NCI-H446 (cell line): ENCODE measurements at regions not wholly inside any gene's neighbourhood (a gene's known extent, or its start where the extent isn't known, plus 50 kb on each side); places are given as distances from the start of the nearest gene placed in this dataset.

Experiments used
- DNase-seq, 2 experiments: peaks; one replicate each; lab custom pipeline; 2025; lab: John Stamatoyannopoulos, UW

DNA sequence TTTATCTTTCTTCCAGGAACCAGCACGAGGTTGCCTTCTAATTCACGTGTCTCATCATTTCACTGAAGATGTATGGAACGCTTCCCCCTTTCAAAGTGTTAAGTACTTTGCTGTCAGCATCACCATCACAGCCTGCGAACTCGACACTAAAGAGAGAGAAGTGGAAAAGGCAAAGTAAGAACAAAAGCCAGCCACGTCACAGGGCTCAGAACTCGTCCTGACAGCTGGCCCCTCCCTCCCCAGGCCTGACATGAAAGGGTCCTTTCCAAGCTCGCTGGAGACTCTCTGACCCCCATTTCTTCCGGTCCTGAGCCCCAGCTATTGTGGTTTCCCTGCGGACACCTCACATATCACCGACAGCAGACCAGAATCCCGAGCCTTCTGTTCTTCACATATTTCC is 177.8 kb upstream of the NTM start:
- DNase-seq: no peak

DNA sequence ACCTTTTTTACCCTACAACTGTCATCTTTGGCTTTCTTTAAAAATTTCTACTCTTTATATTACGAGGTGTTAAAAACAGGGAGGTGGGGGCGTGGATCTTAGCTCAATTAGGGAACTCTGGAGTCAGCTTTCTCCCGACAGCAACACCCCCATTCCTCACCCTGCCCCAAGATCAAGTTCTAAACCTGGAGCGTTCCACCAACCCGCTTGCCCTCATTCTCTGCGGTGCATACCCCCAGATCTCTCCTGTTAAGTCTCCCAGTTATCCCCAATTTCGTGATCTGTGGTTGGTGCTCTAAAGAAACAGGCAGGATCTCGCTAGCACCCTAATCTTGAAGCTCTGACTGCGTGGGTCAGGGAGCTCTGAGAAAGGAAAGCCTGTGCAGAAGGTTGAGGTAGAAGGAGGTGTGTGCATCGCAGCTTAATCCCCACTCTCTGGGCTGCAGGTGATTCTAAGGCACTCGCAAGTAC is 177.3 kb upstream of the NTM start:
- no peak for DNase-seq

DNA sequence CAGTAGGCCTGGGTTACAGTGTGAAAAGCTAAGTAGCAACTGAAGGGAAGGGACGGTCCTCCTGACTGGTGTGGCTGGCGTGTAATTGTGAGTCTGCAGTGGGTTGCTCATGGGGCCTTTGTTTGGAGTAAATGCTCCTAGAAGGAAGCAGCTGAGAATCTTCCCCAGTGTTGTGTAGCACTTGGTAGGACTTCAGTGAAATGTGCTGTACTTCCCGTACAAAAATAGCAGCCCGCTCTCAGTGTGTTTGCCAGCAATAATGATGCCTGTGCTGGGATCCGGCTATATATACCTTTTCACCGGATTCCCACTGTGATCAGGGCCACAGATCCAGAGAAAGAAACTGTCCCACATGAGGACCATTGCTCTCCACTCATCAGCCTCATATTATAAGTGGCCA is 175.7 kb upstream of the NTM start:
- DNase-seq: no peak

DNA sequence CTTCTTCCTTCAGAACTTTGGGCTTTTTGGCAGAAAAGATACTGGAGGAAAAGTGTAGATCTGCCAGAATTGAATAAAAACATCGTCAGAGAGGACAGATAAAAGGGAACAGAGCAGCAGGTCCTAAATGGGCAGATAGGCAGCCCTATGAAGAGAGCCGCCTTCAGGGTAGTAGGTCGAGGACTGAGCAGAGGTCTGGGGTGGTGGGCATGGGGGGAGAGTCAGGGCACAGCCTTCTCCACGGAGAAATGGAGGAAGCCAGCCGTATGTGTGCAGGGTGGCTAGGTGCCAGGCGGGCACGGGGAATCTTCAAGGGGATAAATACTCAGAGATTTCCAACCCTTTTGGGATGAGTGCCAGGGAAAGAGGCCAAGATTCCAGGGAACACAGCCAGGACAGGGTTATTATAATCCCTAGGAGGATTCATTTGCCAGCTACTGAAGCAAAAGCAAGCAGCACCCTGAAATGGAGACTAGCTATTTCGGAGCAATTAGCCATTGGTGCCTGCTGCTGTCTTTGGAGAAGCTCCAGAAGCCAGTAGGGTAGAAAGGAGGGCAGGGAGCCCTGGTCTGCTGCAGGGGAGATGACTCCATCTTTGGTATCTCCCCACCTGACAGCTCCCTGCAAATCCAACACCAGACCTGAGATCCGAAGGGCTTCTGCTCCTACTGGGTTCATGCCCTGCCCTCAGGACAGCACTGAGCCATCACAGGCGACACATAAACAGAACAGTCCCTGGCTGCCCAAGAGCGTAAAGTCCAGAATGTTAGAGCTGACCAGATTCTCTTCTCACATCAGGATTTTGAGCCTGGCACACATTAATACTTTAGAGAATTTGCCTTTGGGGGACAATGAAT is 174.5 kb upstream of the NTM start:
- peak; percentile 84 to 96 for DNase-seq

DNA sequence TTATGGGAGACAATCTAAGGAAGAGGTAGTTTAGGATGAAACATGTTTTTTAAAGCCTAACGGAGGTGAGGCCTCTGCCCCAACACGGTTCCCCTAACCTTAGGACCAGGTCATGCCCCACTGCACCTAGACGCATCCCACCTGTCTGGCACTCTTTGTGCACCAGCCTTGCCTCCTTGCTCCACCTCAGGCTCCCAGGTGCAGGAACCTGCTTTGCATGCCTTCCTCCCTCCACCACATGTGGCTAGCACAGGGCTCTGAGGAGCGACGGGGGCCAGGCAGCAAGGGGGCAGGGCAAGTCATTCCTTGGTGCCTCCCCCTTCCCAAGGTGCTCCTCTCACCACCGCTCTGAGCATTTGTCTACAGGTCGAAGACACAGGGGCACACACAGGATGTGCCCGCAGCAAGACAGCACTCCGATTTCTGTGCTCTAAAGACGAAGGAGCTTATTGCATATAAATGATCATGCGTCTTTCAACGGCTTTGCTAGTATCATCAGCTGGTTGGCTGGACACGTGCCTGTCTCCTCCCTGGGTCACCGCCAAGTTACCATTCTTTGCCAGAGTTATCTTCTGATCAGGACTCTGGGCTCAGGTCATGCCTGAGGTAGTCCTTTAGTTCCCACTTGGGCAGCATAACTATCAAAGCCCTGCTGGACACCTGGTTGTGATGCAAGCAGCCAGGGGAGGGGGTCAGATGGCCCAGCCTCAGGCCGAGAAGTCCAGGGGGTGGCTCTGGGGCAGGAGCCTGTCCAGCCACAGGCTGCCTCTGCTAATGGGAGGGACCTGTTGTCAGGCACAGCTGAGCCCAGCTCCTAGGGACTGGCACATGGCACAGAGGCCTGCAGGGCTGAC is 172.0 kb upstream of the NTM start:
- DNase-seq: peak in 1 of 2 experiments; percentile 13

DNA sequence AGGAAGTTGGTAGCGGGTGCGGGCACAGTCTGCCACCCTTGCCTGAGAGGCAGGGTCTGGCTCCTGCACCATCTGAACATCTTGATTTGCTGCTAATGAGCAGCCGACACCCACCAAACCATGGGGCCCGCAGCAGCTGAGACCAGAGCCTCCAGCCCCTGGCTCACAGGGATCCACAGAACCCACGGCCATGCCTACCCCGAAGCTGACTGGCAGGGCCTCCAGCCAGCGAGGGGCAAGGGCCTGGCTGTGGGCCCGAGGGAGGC is 171.5 kb upstream of the NTM start:
- no peak for DNase-seq

DNA sequence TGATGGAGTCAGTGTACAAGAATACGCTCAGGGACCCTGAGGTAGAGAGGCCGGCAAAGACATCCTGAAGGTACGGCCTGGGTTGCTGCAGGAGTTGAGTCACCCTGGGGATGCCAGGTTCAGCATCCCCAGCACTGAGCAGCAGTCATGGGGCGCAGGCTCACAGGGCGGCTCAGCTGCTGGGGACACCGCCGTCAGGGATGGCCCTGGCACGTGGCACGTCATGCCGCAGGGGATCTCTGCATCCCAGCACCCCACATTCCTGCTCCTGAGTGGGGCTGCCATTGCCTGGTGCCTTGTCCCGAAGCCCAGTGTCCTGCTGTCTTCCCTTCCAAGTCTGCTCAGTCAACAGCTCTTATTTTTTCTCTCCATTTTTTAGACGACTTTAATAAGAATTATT is 168.7 kb upstream of the NTM start:
- no peak for DNase-seq

DNA sequence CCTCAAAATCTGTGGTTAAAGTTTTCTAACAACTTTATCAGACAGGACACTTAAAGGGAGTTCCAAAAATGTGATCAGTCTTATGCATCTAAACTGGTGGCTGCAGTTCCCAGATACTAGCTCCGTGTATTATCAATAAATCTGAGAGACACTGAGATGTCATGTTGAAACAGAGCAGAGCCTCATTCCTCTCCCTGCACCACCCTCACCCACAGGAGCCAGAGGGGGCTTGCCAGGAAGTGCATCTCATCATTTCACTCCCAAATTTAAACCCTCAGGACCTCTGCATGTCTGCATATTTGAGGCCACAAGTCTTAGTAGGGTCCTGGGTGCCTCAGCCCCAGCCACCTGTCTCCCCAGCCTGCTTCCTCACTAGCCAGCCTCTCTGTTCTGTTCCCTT is 167.4 kb upstream of the NTM start:
- no peak for DNase-seq

DNA sequence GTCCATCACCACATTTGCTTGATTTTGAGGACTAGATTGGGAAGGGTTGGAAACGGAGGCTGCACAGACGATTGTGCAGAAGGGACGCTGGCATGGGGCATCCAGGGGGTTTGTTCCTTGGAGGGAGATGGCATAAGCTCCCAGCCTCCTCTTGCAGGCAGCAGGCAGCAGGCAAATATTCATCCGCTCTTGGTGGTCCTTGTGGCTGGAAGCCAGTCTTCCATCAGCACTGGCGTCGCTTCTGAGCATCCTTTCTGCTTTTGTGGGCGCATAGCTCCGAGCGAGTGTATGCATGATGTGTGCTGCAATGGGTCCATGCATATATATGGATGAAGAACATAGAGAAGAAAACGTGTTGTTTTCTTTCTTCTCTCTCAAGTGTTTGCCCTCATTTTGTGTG is 166.1 kb upstream of the NTM start:
- DNase-seq: no peak

DNA sequence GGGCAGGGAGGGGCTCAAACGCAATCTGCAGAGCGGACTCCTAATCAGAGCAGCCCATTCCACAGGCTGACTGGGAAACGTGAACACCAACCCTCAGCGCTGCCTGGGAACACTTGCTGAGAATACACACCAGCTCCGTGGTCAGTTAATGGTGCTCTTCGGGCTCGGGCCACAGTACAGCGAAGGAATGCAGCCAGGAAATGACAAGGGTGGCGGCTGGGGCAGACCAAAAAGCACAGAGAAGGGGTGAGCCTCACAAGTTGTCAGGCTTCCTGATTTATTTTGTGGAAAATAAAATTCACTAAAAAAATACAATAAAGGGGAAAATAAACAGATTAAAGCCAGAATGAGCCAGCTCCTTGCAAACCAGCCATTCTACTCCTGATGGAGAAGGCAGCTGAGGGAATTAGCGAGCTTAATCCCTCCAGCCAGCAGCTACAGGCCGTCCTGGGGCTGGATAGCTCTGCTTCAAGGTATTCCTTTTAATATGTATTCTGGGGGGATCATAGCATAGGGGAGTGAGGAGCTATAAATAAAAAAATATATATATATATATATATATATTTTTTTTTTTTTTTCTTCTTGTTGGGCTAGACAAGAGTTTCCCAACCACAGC is 165.5 kb upstream of the NTM start:
- no peak for DNase-seq

DNA sequence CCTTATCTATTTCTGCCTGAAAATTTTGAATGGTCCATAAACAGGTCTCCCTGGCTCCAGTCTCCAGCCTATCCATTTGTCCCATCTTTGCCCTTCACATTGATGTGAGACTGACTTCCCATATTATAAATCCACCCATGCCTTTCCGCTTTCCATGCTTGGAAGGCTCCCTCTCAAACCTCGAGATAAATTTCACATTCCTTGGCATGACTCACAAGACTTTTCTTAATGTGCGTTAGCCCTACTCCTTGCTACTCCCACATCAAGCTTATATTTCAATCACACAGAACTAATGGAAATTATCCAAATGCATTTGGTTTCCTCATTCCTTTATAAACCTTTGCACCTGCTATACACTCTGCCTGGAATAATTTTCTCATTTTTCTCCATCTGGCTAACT is 163.7 kb upstream of the NTM start:
- DNase-seq: no peak

DNA sequence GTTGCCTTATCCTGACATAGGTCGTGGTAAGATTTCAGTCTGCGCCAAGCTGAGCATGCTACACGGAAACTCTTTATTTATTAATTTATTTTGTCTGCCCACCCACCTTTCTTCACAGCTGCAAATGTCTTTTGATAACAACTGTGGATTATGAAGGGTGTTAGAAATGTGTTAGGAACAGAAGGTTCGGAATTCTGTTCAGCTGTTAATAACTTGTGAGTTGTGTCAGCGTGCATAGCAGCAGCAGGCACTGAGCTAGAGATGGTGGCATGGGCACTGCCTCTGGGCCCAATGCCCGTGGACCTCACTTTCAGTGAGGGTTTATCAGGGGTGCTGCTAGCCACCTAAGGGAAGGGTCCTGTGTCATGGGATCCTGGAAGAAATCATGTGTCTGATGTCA is 162.5 kb upstream of the NTM start:
- DNase-seq: no peak

DNA sequence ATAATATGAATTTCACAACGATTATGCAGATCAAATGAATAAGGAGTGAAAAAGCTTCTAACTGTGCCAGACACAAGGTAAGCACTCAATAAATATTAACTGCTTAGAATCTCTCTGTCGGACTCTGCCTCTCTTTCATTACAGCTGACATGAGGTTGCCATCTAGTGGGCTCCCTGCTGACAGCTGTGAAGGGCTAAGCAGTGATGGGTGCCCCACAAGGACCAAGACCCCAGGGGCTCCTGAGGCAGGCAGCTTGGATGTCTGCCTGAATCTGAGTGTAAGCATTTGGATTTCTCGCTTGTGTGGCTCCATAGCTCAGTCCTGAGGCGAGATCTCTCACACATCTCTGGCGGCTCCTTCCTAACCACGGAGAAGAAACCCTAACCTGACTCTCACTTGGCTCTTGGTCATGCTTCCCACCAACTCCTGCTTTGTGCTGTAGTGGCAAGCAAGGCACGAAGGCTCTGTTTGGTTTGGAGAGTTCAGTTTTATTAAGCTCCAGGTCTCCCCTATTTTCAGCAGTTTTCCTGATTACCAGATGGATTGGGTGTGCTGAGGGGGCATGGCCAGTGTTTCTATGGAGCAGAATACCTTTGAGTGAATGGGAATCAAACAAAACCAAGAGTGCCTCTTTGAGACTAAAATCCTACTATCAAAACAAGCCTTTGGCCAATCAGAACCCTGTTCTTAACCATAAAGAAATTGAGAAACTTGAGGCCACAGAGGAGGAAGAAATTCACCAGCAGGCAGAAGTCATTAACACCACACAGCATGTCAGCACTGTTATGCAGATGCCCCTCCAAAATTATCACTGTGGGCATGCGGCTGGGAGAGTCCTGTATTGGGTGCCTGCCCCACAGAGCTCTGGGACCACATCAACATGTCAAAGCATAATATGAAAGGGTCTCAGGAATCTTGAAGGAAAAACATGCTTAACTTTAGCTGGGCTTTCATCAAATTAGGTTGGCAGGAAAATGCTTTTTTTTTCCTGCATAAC is 152.8 kb upstream of the NTM start:
- no peak for DNase-seq

DNA sequence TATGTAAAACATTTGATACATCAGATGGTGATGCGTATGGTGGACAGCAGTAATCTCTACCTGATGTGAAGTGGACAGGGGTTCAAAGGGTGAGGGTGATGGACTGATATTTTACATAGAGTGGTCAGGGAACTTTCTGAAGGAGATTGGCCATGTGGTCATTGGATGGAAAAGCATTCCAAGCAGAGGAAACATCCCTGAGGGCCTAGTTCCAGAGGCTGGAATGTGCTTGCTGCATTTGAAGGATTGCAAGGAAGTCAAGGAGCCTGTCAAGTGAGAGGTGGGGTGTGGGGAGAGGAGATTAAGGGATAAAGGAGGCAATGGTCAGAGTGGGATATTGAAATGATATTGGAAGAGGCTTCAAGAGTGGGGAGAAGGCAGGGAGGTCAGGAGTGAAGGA is 151.9 kb upstream of the NTM start:
- DNase-seq: no peak

DNA sequence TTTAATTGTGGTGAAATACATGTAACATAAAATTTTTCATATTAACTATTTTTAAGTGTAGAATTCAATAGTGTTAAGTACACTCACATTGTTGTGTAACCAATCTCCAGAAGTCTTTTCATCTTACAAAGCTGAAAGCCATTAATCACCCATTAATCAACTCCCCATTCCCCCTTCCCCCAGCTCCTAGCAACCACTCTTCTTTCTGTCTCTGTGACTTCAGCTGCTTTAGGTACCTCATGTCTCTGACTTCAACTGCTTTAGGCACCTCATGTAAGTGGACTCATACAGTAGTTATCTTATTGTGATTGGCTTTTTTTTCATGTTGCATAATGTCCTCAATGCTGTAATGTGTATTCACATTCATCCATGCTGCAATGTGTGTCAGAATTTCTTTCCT is 150.8 kb upstream of the NTM start:
- no peak for DNase-seq

DNA sequence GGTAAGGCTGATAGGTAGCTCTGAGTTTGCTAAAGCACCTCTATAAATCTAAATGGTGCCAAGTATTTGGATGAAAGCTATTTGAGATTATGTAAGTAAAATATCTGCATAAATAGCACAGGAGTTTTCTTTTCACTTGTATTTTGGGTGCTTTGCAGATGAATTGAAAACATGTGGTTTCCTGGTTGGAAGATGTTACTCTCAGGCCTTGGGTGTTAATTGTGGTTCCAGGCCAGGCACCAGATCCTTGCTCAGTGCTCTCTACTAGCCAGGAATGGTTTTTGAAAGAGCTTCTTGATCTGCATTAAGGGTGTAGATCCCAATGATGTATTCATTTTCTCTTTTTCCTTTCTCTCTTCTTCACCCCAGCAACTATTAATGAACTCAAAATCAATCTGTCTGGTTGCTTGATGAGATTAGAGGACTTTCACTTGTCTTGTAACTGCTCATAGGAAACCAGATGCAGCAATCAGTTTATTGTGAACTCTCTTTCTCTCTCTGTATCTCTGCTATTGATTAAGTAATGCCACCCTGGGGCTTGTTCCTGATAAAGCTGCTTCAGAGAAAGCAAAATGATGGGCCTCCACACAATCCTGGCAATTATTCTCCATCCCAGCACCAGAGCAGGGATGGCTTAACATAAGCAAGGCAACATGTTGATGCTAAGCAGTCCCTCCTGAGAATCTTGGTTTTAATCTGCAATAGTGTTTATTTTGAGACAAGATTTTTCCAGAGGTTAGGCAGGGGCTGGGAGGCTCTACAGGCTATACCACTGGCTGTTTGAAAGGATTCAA is 147.0 kb upstream of the NTM start:
- no peak for DNase-seq

DNA sequence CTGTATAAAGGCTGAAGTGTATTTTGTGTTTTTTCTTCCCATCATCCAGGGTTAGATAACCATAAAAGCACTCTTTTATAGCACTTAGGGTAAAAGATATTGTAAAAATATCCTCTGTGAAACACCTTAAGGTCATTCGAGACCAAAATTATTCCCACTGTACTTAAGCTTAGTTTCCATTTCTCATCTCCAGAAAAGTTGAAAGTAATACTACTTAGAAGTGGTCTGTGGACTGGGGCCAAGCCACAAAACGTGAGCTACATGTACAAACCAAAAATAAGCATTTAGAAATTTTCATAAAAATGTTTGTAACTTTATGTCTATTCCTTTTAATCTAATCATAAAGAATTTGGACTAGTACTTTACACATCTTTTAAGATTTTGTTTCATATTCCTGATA is 142.0 kb upstream of the NTM start:
- DNase-seq: no peak

DNA sequence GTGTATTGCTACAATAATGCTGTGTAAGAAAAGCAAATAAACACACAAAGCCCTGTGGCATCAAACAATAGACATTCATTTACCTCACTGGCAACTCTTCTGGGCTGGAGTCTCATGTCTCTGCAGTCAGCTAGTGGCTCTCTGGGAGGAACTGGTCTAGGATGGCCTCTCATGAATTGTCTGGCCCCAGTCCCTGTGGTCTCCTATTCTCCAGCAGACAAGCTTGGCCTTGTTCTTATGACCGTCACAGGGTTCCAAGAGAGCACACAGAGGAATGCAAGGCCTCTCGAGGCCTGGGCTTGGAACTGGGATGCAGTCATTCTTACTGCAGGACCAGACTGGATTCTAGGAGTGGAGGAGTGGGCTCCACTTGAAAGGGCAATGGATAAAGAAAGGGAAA is 141.2 kb upstream of the NTM start:
- no peak for DNase-seq

DNA sequence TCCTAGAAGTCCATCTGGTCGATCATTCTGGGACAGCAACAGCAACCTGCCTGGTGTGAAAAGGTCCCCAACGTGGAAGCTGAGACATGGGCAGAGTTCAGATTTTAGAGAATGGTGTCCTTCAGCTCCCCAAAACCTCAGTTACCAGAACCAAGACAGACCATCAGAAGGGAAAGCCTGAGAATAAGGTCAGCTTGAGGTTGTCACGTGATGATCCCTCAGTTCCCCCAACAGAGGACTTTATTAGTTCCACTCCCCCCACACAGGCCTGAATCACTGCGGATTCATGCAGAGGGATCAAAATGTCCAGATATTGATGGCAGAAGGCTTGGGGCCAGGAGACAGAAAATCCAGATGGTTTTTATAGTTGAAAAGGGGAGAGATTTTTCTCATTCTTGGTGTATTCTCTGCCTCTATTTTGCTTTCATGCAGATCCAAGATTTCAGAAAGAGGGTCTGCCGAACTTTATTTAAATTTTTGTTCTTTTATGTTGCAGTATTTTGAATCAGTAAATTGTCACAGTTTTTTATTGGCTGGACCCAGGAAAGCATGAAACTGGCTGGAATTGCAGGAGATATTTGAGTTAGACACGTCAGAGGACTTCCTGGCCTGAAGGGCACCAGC is 139.0 kb upstream of the NTM start:
- DNase-seq: no peak

DNA sequence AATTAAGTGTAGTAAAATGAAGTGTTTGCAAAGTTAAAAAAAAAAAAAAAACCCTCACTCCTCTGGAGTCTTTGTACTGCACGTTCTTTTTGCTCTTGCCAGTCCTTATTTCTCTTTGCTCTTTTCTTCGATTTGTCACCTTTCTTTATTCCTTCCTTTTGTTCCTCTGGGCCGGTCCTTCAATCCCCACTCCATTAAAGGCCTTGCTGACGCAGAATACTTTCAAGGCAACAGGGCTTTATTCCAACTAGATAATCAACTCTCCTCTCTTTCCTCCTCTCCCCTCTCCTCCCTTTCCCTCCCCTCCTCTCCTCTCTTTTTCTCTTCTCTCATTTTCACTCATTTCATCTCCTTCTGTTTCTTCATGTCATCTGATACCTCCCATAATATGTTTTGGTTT is 138.2 kb upstream of the NTM start:
- DNase-seq: no peak

DNA sequence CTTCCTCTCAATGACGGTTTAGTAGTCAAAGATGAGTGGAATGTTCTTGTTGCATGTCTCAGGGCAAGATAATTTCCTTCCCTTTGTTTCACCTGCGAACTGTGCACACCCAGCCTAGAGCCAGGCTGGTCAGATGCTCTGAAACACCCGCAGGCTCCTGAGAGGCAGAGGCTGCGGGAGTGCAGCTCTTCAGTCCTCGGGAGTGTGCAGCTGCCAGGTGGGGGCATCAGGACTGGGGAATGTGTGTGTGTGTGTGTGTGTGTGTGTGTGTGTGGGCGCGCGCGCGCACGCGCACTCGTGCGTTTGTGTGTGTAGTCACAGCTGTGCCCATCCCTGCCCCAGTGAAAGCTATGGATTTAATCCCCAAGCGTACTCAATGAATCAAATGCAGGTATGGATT is 136.2 kb upstream of the NTM start:
- no peak for DNase-seq
